IMR-90 (cell line): ENCODE measurements at regions not wholly inside any gene's neighbourhood (a gene's known extent, or its start where the extent isn't known, plus 50 kb on each side); places are given as distances from the start of the nearest gene placed in this dataset.

ENCODE experiments used
- ATAC-seq: fragments of 200-7000 bp; cut with Tn5 transposase; 2 replicates; pipeline ENCODE4 v1.9.1; 2020; ENCODE audit warnings: low read depth, mild to moderate bottlenecking, moderate library complexity
- BruUV-seq: library from RNA; stranded (reverse); fragments of 400-500 nt; replicated peaks from 2 replicates; lab custom pipeline; 2021; lab: Mats Ljungman, UMichigan
- CTCF ChIA-PET: fragments of 300-600 bp; formaldehyde crosslinking; extraction: SDS; loops from one replicate; lab custom pipeline; 2021; ENCODE audit warnings: antibody characterized with exemption; lab: Yijun Ruan, JAX
- POLR2A ChIA-PET: fragments of 300-600 bp; sonication (Branson Sonifier 250); formaldehyde crosslinking; loops from one replicate; lab custom pipeline; 2022; ENCODE audit warnings: antibody characterized with exemption; ENCODE audit not compliant: unreplicated experiment; lab: Charles Lee
- DNase-seq: peaks from one replicate; pipeline ENCODE4 v3.0.0; 2013
- H2AFZ ChIP-seq: replicated peaks from 2 replicates; pipeline ENCODE3; 2013; ENCODE audit warnings: low read length, mild to moderate bottlenecking; ENCODE audit not compliant: poor library complexity
- H2AK5ac ChIP-seq: 2 replicates; pipeline ENCODE4 v1.6.1; 2013; ENCODE audit warnings: low read depth, low read length, inconsistent platforms
- H2AK9ac ChIP-seq: replicated peaks from 2 replicates; pipeline ENCODE3; 2013; ENCODE audit warnings: mild to moderate bottlenecking, low read depth, low read length, moderate library complexity; ENCODE audit not compliant: poor library complexity
- H2BK120ac ChIP-seq: 2 replicates; pipeline ENCODE4 v1.6.1; 2013; ENCODE audit warnings: low read depth, low read length, inconsistent platforms
- H2BK15ac ChIP-seq: 3 replicates; pipeline ENCODE4 v1.6.1; 2013; ENCODE audit warnings: low read depth, low read length, inconsistent platforms
- H2BK20ac ChIP-seq: 2 replicates; pipeline ENCODE4 v1.6.1; 2013; ENCODE audit warnings: low read depth, mild to moderate bottlenecking, inconsistent platforms, low read length, moderate library complexity
- H2BK5ac ChIP-seq: 2 replicates; pipeline ENCODE4 v1.6.1; 2013; ENCODE audit warnings: mild to moderate bottlenecking, low read depth, low read length, inconsistent platforms; ENCODE audit not compliant: poor library complexity, severe bottlenecking
- H3K14ac ChIP-seq: replicated peaks from 2 replicates; pipeline ENCODE4 v1.6.1; 2013; ENCODE audit warnings: low read depth, low read length, inconsistent platforms
- H3K18ac ChIP-seq: 2 replicates; pipeline ENCODE4 v1.6.1; 2013; ENCODE audit warnings: low read depth, low read length, control low read depth
- H3K23ac ChIP-seq: 2 replicates; pipeline ENCODE4 v1.6.1; 2013; ENCODE audit warnings: low read depth, low read length, inconsistent platforms
- H3K27ac ChIP-seq: 2 replicates; pipeline ENCODE4 v1.5.1; 2013; ENCODE audit warnings: mild to moderate bottlenecking, control low read depth, low read length; ENCODE audit not compliant: insufficient read depth
- H3K27me3 ChIP-seq: 2 replicates; pipeline ENCODE4 v1.6.1; 2013; ENCODE audit warnings: low read length; ENCODE audit not compliant: control insufficient read depth, insufficient read depth
- H3K36me3 ChIP-seq: 2 replicates; pipeline ENCODE4 v1.6.1; 2013; ENCODE audit warnings: low read length, mixed read lengths; ENCODE audit not compliant: control insufficient read depth, insufficient read depth
- H3K4ac ChIP-seq: 2 replicates; pipeline ENCODE4 v1.6.1; 2013; ENCODE audit warnings: low read depth, low read length, inconsistent platforms
- H3K4me1 ChIP-seq: 2 replicates; pipeline ENCODE4 v1.6.1; 2013; ENCODE audit warnings: low read length, mixed read lengths; ENCODE audit not compliant: control insufficient read depth, insufficient read depth
- H3K4me2 ChIP-seq: 2 replicates; pipeline ENCODE4 v1.6.1; 2013; ENCODE audit warnings: low read depth, mild to moderate bottlenecking, control low read depth, low read length, moderate library complexity
- H3K4me3 ChIP-seq: 2 replicates; pipeline ENCODE4 v1.5.1; 2013; ENCODE audit warnings: low read depth, mild to moderate bottlenecking, control low read depth, low read length, moderate library complexity; ENCODE audit not compliant: insufficient read depth
- H3K56ac ChIP-seq: 2 replicates; pipeline ENCODE4 v1.6.1; 2013; ENCODE audit warnings: low read length, inconsistent platforms; ENCODE audit not compliant: insufficient read depth; ENCODE audit errors: extremely low read depth
- H3K79me1 ChIP-seq, 2 experiments: 2 replicates each; pipeline ENCODE4 v1.6.1; 2013; ENCODE audit warnings: low read length in 2 of 2, inconsistent platforms in 1 of 2, low read depth in 1 of 2
- H3K9ac ChIP-seq: 2 replicates; pipeline ENCODE4 v1.6.1; 2013; ENCODE audit warnings: low read depth, low read length, control low read depth
- H3K9me1 ChIP-seq: 2 replicates; pipeline ENCODE4 v1.6.1; 2013; ENCODE audit warnings: low read length, inconsistent platforms; ENCODE audit not compliant: insufficient read depth
- H3K9me3 ChIP-seq: 2 replicates; pipeline ENCODE4 v1.6.1; 2013; ENCODE audit warnings: low read length; ENCODE audit not compliant: control insufficient read depth, insufficient read depth
- H4K20me1 ChIP-seq: 2 replicates; pipeline ENCODE4 v1.6.1; 2013; ENCODE audit warnings: low read length, inconsistent platforms; ENCODE audit not compliant: insufficient read depth
- H4K5ac ChIP-seq: 2 replicates; pipeline ENCODE4 v1.6.1; 2013; ENCODE audit warnings: mild to moderate bottlenecking, low read depth, low read length, control low read depth
- H4K8ac ChIP-seq, 2 experiments: 2 replicates each; pipeline ENCODE4 v1.6.1; 2013; ENCODE audit warnings: low read depth in 2 of 2, low read length in 2 of 2, control low read depth in 1 of 2, inconsistent platforms in 1 of 2
- H4K91ac ChIP-seq: 2 replicates; pipeline ENCODE4 v1.6.1; 2013; ENCODE audit warnings: low read depth, low read length, inconsistent platforms; ENCODE audit not compliant: insufficient read depth
- BHLHE40 ChIP-seq: fragments of 150-350 bp; IDR thresholded peaks from 2 replicates; pipeline ENCODE4 v1.6.1; 2016; ENCODE audit warnings: mild to moderate bottlenecking, low read depth, low read length
- CEBPB ChIP-seq: IDR thresholded peaks from 2 replicates; pipeline ENCODE4 v1.6.1; 2012; ENCODE audit warnings: low read depth, low read length, improper control_type of control experiment
- CHD1 ChIP-seq: IDR thresholded peaks from 2 replicates; pipeline ENCODE4 v1.6.1; 2012; ENCODE audit warnings: low read depth, low read length, improper control_type of control experiment
- FOS ChIP-seq: fragments of 150-350 bp; IDR thresholded peaks from 2 replicates; pipeline ENCODE4 v1.6.1; 2016; ENCODE audit warnings: low read depth, low read length
- MAFK ChIP-seq: IDR thresholded peaks from 2 replicates; pipeline ENCODE4 v1.6.1; 2012; ENCODE audit warnings: low read depth, low read length, improper control_type of control experiment
- MAZ ChIP-seq: IDR thresholded peaks from 2 replicates; pipeline ENCODE4 v1.6.1; 2012; ENCODE audit warnings: low read depth, mild to moderate bottlenecking, low read length, improper control_type of control experiment, moderate library complexity, borderline replicate concordance
- MXI1 ChIP-seq: IDR thresholded peaks from 2 replicates; pipeline ENCODE4 v1.6.1; 2012; ENCODE audit warnings: low read depth, mild to moderate bottlenecking, low read length, moderate library complexity, borderline replicate concordance
- NFE2L2 ChIP-seq: fragments of 150-350 bp; IDR thresholded peaks from 2 replicates; pipeline ENCODE4 v1.6.1; 2016; ENCODE audit warnings: low read depth, mild to moderate bottlenecking, low read length
- POLR2A ChIP-seq: IDR thresholded peaks from 2 replicates; pipeline ENCODE4 v1.6.1; 2012; ENCODE audit warnings: mild to moderate bottlenecking, low read depth, low read length
- RAD21 ChIP-seq: IDR thresholded peaks from 2 replicates; pipeline ENCODE4 v1.6.1; 2012; ENCODE audit warnings: low read length, improper control_type of control experiment
- RCOR1 ChIP-seq: IDR thresholded peaks from 2 replicates; pipeline ENCODE4 v1.6.1; 2012; ENCODE audit warnings: mild to moderate bottlenecking, low read length, improper control_type of control experiment; ENCODE audit not compliant: insufficient replicate concordance
- RFX5 ChIP-seq: IDR thresholded peaks from 2 replicates; pipeline ENCODE4 v1.8.0; 2012; ENCODE audit warnings: low read depth, mild to moderate bottlenecking, low read length, moderate library complexity
- SMC3 ChIP-seq: fragments of 150-350 bp; IDR thresholded peaks from 2 replicates; pipeline ENCODE4 v1.6.1; 2016; ENCODE audit warnings: low read depth, mild to moderate bottlenecking, antibody characterized with exemption, low read length, moderate library complexity
- WGBS, 2 experiments: methylation state at CpG; one replicate each; pipeline versions ENCODE4 v1.1.5 to v1.1.7; 2013; ENCODE audit warnings: missing lambda C conversion rate in 2 of 2; ENCODE audit not compliant: insufficient read length in 1 of 2; ENCODE audit errors: extremely low coverage in 2 of 2; 5-methylcytosine and 5-hydroxymethylcytosine counted together
- dilution Hi-C: fragments of 300-500 bp; cut with HindIII; formaldehyde crosslinking; loops from one replicate; pipeline ENCODE4 v1.14.3; 2018; ENCODE audit warnings: low sequenced_read_pairs; ENCODE audit not compliant: unreplicated experiment
- in situ Hi-C: fragments of 300-500 bp; cut with MboI; formaldehyde crosslinking; loops from 3 replicates; pipeline ENCODE4 v1.14.3; 2019; ENCODE audit warnings: low sequenced_read_pairs, inconsistent platforms, mixed read lengths
- intact Hi-C: fragments of 100-400 bp; cut with micrococcal nuclease; formaldehyde crosslinking; loops from 2 replicates; pipeline ENCODE4 v1.10.0; 2022
- TF ChIP-seq, protein P1 (sequence below): conservative IDR thresholded peaks from 2 replicates; pipeline ENCODE4 v1.5.1; 2012; ENCODE audit warnings: mild to moderate bottlenecking, low read depth, low read length, improper control_type of control experiment
- TF ChIP-seq, protein P2 (sequence below): fragments of 150-350 bp; IDR thresholded peaks from 2 replicates; pipeline ENCODE4 v1.6.1; 2017; ENCODE audit warnings: mild to moderate bottlenecking, antibody characterized with exemption, low read length, low read depth
- TF ChIP-seq, protein P3 (sequence below): fragments of 150-350 bp; IDR thresholded peaks from 2 replicates; pipeline ENCODE4 v1.6.1; 2016; ENCODE audit warnings: low read depth, mild to moderate bottlenecking, low read length, moderate library complexity, borderline replicate concordance

DNA sequence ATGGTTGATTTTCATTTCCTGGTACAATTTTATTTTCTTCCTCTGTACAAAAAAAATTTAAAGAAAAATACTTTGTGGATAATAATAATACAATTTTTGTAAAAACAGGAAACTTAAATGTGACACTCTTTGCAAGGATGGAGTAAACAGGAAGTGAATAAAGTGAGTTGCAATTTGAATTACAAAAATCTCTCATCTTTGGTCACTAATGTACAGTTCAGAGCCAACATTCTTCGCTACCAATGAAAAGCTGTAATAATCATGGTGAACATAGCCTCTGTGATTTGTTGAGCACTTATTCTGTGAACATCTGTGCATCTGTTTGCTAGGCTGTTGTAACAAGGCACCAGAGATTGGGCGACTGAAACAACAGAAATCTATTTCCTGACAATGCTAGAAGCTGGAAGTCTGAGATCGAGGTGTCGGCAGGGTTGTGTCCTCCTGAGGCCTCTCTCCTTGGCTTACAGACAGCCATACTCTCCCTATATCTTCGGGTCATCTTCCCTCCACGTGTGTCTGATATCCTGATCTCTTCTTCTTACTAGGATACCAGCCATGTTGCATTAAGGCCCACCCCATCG lies 295.3 kb upstream of the KLF6 start:
- no peaks in the 10 kb centered on the region for H3K9me3 ChIP-seq
- H3K4me2 ChIP-seq = no peak overlapping the region
- H3K4me3 ChIP-seq = no peak overlapping the region
- H3K4ac ChIP-seq = peak overlapping the region; percentile 0; the same call in 1 of the 2 replicates
- H3K4me1 ChIP-seq = peaks cover 12% of the 10 kb centered on the region
- ChIA-PET CTCF (no interaction called here), POLR2A (no interaction called here)
- no peak overlapping the region for H2AK9ac ChIP-seq
- no peaks in the 10 kb centered on the region for H3K27me3 ChIP-seq
- no peak overlapping the region for H3K56ac ChIP-seq
- BruUV-seq = no TSS peak
- intact Hi-C loops = no loop called here
- H2BK5ac ChIP-seq = no peak overlapping the region
- peak overlapping the region; percentile 62; the same call in 1 of the 2 replicates for H3K14ac ChIP-seq
- H3K23ac ChIP-seq = no peak overlapping the region
- no peaks in the 10 kb centered on the region for H4K20me1 ChIP-seq
- no peak overlapping the region for H2BK15ac ChIP-seq
- peaks cover 8% of the 10 kb centered on the region for H3K9me1 ChIP-seq
- no peak overlapping the region for H3K9ac ChIP-seq
- WGBS, 2 experiments = 91% methylated on average over 3 of the region's 7 CpGs; no CpG with 5 or more reads in 1 of the 2 experiments
- no peak overlapping the region; the same call in 1 of the 2 replicates for H3K18ac ChIP-seq
- H3K79me1 ChIP-seq = no peaks in the 10 kb centered on the region
- no peak overlapping the region for H4K8ac ChIP-seq
- peak overlapping the region; percentile 56; the same call in 1 of the 2 replicates for H4K5ac ChIP-seq
- H4K91ac ChIP-seq = no peak overlapping the region
- H2BK120ac ChIP-seq = no peak overlapping the region
- ATAC-seq (no peak), DNase-seq (no peak)
- H3K27ac ChIP-seq = no peak overlapping the region
- peak overlapping the region; percentile 7; the same call in 1 of the 2 replicates for H2AK5ac ChIP-seq
- in situ Hi-C loops = no loop called here
- H2BK20ac ChIP-seq = no peak overlapping the region
- TF ChIP-seq RAD21 (no peak), RFX5 (no peak), MXI1 (no peak), MAFK (no peak), CEBPB (no peak), CHD1 (no peak), BHLHE40 (no peak), NFE2L2 (no peak), FOS (no peak), SMC3 (no peak), MAZ (no peak), RCOR1 (no peak), POLR2A (no peak)
- TF ChIP-seq, protein P1, sequence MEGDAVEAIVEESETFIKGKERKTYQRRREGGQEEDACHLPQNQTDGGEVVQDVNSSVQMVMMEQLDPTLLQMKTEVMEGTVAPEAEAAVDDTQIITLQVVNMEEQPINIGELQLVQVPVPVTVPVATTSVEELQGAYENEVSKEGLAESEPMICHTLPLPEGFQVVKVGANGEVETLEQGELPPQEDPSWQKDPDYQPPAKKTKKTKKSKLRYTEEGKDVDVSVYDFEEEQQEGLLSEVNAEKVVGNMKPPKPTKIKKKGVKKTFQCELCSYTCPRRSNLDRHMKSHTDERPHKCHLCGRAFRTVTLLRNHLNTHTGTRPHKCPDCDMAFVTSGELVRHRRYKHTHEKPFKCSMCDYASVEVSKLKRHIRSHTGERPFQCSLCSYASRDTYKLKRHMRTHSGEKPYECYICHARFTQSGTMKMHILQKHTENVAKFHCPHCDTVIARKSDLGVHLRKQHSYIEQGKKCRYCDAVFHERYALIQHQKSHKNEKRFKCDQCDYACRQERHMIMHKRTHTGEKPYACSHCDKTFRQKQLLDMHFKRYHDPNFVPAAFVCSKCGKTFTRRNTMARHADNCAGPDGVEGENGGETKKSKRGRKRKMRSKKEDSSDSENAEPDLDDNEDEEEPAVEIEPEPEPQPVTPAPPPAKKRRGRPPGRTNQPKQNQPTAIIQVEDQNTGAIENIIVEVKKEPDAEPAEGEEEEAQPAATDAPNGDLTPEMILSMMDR = no peak
- TF ChIP-seq, protein P2, sequence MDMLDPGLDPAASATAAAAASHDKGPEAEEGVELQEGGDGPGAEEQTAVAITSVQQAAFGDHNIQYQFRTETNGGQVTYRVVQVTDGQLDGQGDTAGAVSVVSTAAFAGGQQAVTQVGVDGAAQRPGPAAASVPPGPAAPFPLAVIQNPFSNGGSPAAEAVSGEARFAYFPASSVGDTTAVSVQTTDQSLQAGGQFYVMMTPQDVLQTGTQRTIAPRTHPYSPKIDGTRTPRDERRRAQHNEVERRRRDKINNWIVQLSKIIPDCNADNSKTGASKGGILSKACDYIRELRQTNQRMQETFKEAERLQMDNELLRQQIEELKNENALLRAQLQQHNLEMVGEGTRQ = no peak
- TF ChIP-seq, protein P3, sequence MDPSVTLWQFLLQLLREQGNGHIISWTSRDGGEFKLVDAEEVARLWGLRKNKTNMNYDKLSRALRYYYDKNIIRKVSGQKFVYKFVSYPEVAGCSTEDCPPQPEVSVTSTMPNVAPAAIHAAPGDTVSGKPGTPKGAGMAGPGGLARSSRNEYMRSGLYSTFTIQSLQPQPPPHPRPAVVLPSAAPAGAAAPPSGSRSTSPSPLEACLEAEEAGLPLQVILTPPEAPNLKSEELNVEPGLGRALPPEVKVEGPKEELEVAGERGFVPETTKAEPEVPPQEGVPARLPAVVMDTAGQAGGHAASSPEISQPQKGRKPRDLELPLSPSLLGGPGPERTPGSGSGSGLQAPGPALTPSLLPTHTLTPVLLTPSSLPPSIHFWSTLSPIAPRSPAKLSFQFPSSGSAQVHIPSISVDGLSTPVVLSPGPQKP = no peak
- no peak overlapping the region for H2AFZ ChIP-seq
- dilution Hi-C loops = no loop called here
- no peaks in the 10 kb centered on the region for H3K36me3 ChIP-seq
